ENCODE measurements at regions not wholly inside any gene's neighbourhood (a gene's known extent, or its start where the extent isn't known, plus 50 kb on each side); places are given as distances from the start of the nearest gene placed in this dataset.

DNA sequence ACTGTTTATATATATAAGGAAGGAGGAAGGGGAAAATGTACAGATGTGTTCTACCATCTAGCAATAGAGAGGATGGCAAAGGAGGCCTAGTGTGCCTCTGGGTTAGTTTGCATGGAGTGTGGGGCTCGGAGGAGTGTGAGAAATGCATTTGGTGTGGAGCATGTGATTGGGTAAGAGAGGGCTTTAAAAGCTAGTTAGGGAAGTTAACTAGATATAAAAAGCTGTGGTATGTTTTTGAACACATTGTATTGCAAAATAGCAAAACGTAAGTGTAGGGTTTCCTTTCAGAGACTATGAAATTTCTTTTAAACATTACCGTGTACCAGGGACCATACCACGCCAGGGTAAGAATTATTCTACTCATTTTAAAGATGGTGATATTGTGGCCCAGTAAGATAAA is 53.3 kb upstream of the STXBP6 start:
- BruUV-seq (replicated peaks): no TSS peak
- Histone ChIP-seq H3K79me2 (ENCODE audit: control insufficient read depth, insufficient read depth, low read length) (no peaks in the 10 kb centered on the region), H3K9me3 (replicated peaks; ENCODE audit: control insufficient read depth, insufficient read depth, low read length) (no peaks in the 10 kb centered on the region), H3K9me1 (replicated peaks; ENCODE audit: control insufficient read depth, extremely low read depth, insufficient read depth, low read length) (no peaks in the 10 kb centered on the region), H4K20me1 (replicated peaks; ENCODE audit: control insufficient read depth, extremely low read depth, insufficient read depth, low read length) (no peaks in the 10 kb centered on the region), H3K4me1 (ENCODE audit: control insufficient read depth, extremely low read depth, insufficient read depth, low read length) (no peaks in the 10 kb centered on the region), H3K9ac (replicated peaks; ENCODE audit: extremely low read depth, insufficient read depth, low read length) (no peak overlapping the region), H3K36me3 (ENCODE audit: control insufficient read depth in 2 of 2, extremely low read depth in 1 of 2, insufficient read depth in 2 of 2, low read length in 2 of 2) (no peaks in the 10 kb centered on the region), H3K4me2 (ENCODE audit: insufficient read depth, low read length) (no peak overlapping the region), H3K4me3 (replicated peaks in 1 of 3; ENCODE audit: insufficient read depth in 1 of 3, low read depth in 1 of 3, low read length in 3 of 3) (no peak overlapping the region), H3K27ac (ENCODE audit: insufficient read depth, low read depth, low read length) (no peak overlapping the region), H2AFZ (ENCODE audit: low read depth, low read length) (no peak overlapping the region), H3K27me3 (ENCODE audit: control insufficient read depth in 2 of 2, insufficient read depth in 2 of 2, low read length in 2 of 2) (no peaks in the 10 kb centered on the region)
- FAIRE-seq (no peak), DNase-seq (ENCODE audit: low read depth, low spot score) (no peak)
- dilution Hi-C loops (cut with MboI; ENCODE audit: extremely low pct_ligation_motif_present, low sequenced_read_pairs) (no loop called here), intact Hi-C loops (cut with micrococcal nuclease) (no loop called here)
- CTCF ChIA-PET: no interaction called here
- TF ChIP-seq POLR2AphosphoS5 (IDR thresholded peaks at IDR 0.05; ENCODE audit: insufficient read depth, low read depth, low read length) (no peak), JUN (IDR thresholded peaks at IDR 0.05; ENCODE audit: borderline replicate concordance, insufficient read depth, insufficient read length, low read depth) (no peak), MAX (IDR thresholded peaks at IDR 0.05; ENCODE audit: insufficient read depth, insufficient read length) (no peak), FOS (IDR thresholded peaks at IDR 0.05; ENCODE audit: borderline replicate concordance, insufficient read depth, low read length) (no peak), MYC (IDR thresholded peaks at IDR 0.05; ENCODE audit: low read depth, low read length) (no peak), POLR2A (IDR thresholded peaks at IDR 0.05; ENCODE audit: low read depth, low read length) (no peak), GATA2 (IDR thresholded peaks at IDR 0.05; ENCODE audit: insufficient read depth, insufficient read length, low read depth, low read length) (no peak), EZH2 (IDR thresholded peaks at IDR 0.05; ENCODE audit: borderline replicate concordance, low read depth, low read length, severe bottlenecking) (no peak)
- TF ChIP-seq, protein P1, sequence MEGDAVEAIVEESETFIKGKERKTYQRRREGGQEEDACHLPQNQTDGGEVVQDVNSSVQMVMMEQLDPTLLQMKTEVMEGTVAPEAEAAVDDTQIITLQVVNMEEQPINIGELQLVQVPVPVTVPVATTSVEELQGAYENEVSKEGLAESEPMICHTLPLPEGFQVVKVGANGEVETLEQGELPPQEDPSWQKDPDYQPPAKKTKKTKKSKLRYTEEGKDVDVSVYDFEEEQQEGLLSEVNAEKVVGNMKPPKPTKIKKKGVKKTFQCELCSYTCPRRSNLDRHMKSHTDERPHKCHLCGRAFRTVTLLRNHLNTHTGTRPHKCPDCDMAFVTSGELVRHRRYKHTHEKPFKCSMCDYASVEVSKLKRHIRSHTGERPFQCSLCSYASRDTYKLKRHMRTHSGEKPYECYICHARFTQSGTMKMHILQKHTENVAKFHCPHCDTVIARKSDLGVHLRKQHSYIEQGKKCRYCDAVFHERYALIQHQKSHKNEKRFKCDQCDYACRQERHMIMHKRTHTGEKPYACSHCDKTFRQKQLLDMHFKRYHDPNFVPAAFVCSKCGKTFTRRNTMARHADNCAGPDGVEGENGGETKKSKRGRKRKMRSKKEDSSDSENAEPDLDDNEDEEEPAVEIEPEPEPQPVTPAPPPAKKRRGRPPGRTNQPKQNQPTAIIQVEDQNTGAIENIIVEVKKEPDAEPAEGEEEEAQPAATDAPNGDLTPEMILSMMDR (IDR thresholded peaks at IDR 0.05; ENCODE audit: extremely low read depth in 1 of 2, insufficient read depth in 1 of 2, low read depth in 1 of 2, low read length in 2 of 2): no peak
- POLR2A ChIA-PET: no interaction called here
